ENCODE measurements at regions not wholly inside any gene's neighbourhood (a gene's known extent, or its start where the extent isn't known, plus 50 kb on each side); places are given as distances from the start of the nearest gene placed in this dataset.

GRCh38 chr12:87054226-87054625, 798.0 kb upstream of the MGAT4C start:
- H3K36me3 Mint-ChIP-seq = no peaks in the 10 kb centered on the region
- TF ChIP-seq EZH2phosphoT487 (IDR thresholded peaks at IDR 0.05) = no peak
- TF ChIP-seq EZH2 (IDR thresholded peaks at IDR 0.05) = no peak
- no peak for TF ChIP-seq CTCF (IDR thresholded peaks at IDR 0.05)

GRCh38 chr12:87051621-87052020, 795.4 kb upstream of the MGAT4C start:
- no peak overlapping the region for H3K9ac ChIP-seq
- no peaks in the 10 kb centered on the region for H3F3A ChIP-seq (ENCODE audit: low read depth)
- no peak overlapping the region for H3K27ac Mint-ChIP-seq
- no peaks in the 10 kb centered on the region for H3K9me3 ChIP-seq (ENCODE audit: low read depth)
- no peaks in the 10 kb centered on the region for H3K36me3 ChIP-seq
- H3K27ac ChIP-seq = no peak overlapping the region
- H4K20me1 ChIP-seq (ENCODE audit: low read depth) = no peaks in the 10 kb centered on the region
- no peak overlapping the region for H3K4me2 ChIP-seq
- H3K27me3 Mint-ChIP-seq (ENCODE audit: insufficient read depth, low read depth) = no peaks in the 10 kb centered on the region
- no peaks in the 10 kb centered on the region for H3K27me3 ChIP-seq
- no peaks in the 10 kb centered on the region for H3K9me3 Mint-ChIP-seq
- H3K4me3 ChIP-seq = no peak overlapping the region
- TF ChIP-seq EZH2phosphoT487 (IDR thresholded peaks at IDR 0.05) (no peak), CTCF (IDR thresholded peaks at IDR 0.05) (no peak), EZH2 (IDR thresholded peaks at IDR 0.05) (no peak)
- H3K4me3 Mint-ChIP-seq = no peak overlapping the region
- H3K4me1 ChIP-seq = no peaks in the 10 kb centered on the region
- H2AFZ ChIP-seq (replicated peaks) = no peak overlapping the region
- no peaks in the 10 kb centered on the region for H3K36me3 Mint-ChIP-seq
- H3K4me1 Mint-ChIP-seq = no peaks in the 10 kb centered on the region
- H3K79me2 ChIP-seq (ENCODE audit: low read depth) = no peaks in the 10 kb centered on the region
- DNase-seq (ENCODE audit: low spot score) = no peak

More at GRCh38 chr12:87054226-87054625, 798.0 kb upstream of the MGAT4C start:
- no peak overlapping the region for H3K27ac Mint-ChIP-seq
- Histone ChIP-seq H3K9ac (no peak overlapping the region), H3K9me3 (ENCODE audit: low read depth) (no peaks in the 10 kb centered on the region), H3K27ac (no peak overlapping the region), H3K27me3 (no peaks in the 10 kb centered on the region), H3K4me2 (no peak overlapping the region), H3K4me1 (no peaks in the 10 kb centered on the region), H2AFZ (replicated peaks) (no peak overlapping the region), H3F3A (ENCODE audit: low read depth) (no peaks in the 10 kb centered on the region), H4K20me1 (ENCODE audit: low read depth) (no peaks in the 10 kb centered on the region), H3K36me3 (no peaks in the 10 kb centered on the region), H3K79me2 (ENCODE audit: low read depth) (no peaks in the 10 kb centered on the region), H3K4me3 (no peak overlapping the region)
- H3K4me1 Mint-ChIP-seq = no peaks in the 10 kb centered on the region
- no peak for DNase-seq (ENCODE audit: low spot score)
- H3K4me3 Mint-ChIP-seq = no peak overlapping the region
- H3K27me3 Mint-ChIP-seq (ENCODE audit: insufficient read depth, low read depth) = no peaks in the 10 kb centered on the region
- H3K9me3 Mint-ChIP-seq = no peaks in the 10 kb centered on the region

- no peaks in the 10 kb centered on the region for H3K79me2 ChIP-seq (ENCODE audit: low read depth)
- H3K4me3 Mint-ChIP-seq = no peak overlapping the region
- H3K36me3 Mint-ChIP-seq = no peaks in the 10 kb centered on the region
- H4K20me1 ChIP-seq (ENCODE audit: low read depth) = no peaks in the 10 kb centered on the region
- DNase-seq (ENCODE audit: low spot score) = no peak
- no peaks in the 10 kb centered on the region for H3K4me1 Mint-ChIP-seq
- H3K27me3 Mint-ChIP-seq (ENCODE audit: insufficient read depth, low read depth) = no peaks in the 10 kb centered on the region
- no peaks in the 10 kb centered on the region for H3F3A ChIP-seq (ENCODE audit: low read depth)
- no peak overlapping the region for H3K27ac Mint-ChIP-seq
- H2AFZ ChIP-seq (replicated peaks) = no peak overlapping the region
- no peak overlapping the region for H3K27ac ChIP-seq
- no peaks in the 10 kb centered on the region for H3K27me3 ChIP-seq
- no peaks in the 10 kb centered on the region for H3K36me3 ChIP-seq
- no peak overlapping the region for H3K9ac ChIP-seq
- H3K4me3 ChIP-seq = no peak overlapping the region
- TF ChIP-seq EZH2 (IDR thresholded peaks at IDR 0.05) (no peak), CTCF (IDR thresholded peaks at IDR 0.05) (no peak), EZH2phosphoT487 (IDR thresholded peaks at IDR 0.05) (no peak)
- no peak overlapping the region for H3K4me2 ChIP-seq
- no peaks in the 10 kb centered on the region for H3K9me3 Mint-ChIP-seq
- H3K9me3 ChIP-seq (ENCODE audit: low read depth) = no peaks in the 10 kb centered on the region
- no peaks in the 10 kb centered on the region for H3K4me1 ChIP-seq
These were observed 791.5 kb upstream of the MGAT4C start for GRCh38 chr12:87047691-87048090.
